HG03571 (cell line): ENCODE measurements at regions not wholly inside any gene's neighbourhood (a gene's known extent, or its start where the extent isn't known, plus 50 kb on each side); places are given as distances from the start of the nearest gene placed in this dataset.
"Not testable (repeated sequence)": the region's sequence is repeated elsewhere in the genome, so short reads cannot be mapped to it uniquely, and the experiment has no call there.

Experiments
- ATAC-seq: cut with Tn5 transposase; IDR thresholded peaks from one replicate; pipeline ENCODE4 v1.9.1; 2021; ENCODE audit not compliant: unreplicated experiment

GRCh38 chr2:57232341-57232740, 814.3 kb upstream of the VRK2 start:
- ATAC-seq: not testable (repeated sequence)

GRCh38 chr2:57251495-57251894, 795.1 kb upstream of the VRK2 start:
- ATAC-seq: not testable (repeated sequence)

GRCh38 chr2:57276408-57276807, 770.2 kb upstream of the VRK2 start:
- not testable (repeated sequence) for ATAC-seq

- no peak for ATAC-seq
Measured at GRCh38 chr2:57278451-57278850, 768.2 kb upstream of the VRK2 start.

- ATAC-seq: no peak
Measured at GRCh38 chr2:57291209-57291608, 755.4 kb upstream of the VRK2 start.

GRCh38 chr2:57296795-57297517, 749.6 kb upstream of the VRK2 start:
- no peak for ATAC-seq

GRCh38 chr2:57313678-57314077, 732.9 kb upstream of the VRK2 start:
- ATAC-seq: no peak

GRCh38 chr2:57314682-57315081, 731.9 kb upstream of the VRK2 start:
- ATAC-seq: no peak

- no peak for ATAC-seq
Measured at GRCh38 chr2:57330447-57330846, 716.2 kb upstream of the VRK2 start.

- no peak for ATAC-seq
Measured at GRCh38 chr2:57333221-57333620, 713.4 kb upstream of the VRK2 start.

GRCh38 chr2:57343391-57344006, 703.1 kb upstream of the VRK2 start:
- no peak for ATAC-seq

- no peak for ATAC-seq
Measured at GRCh38 chr2:57368190-57368589, 678.4 kb upstream of the VRK2 start.

GRCh38 chr2:57370882-57371585, 675.6 kb upstream of the VRK2 start:
- ATAC-seq: no peak

- ATAC-seq: no peak
Measured at GRCh38 chr2:57372237-57372984, 674.2 kb upstream of the VRK2 start.

GRCh38 chr2:57373530-57373929, 673.1 kb upstream of the VRK2 start:
- no peak for ATAC-seq

GRCh38 chr2:57376985-57377384, 669.6 kb upstream of the VRK2 start:
- ATAC-seq: no peak

- ATAC-seq: no peak
Measured at GRCh38 chr2:57386305-57386704, 660.3 kb upstream of the VRK2 start.

- ATAC-seq: no peak
Measured at GRCh38 chr2:57396355-57397098, 650.1 kb upstream of the VRK2 start.

- ATAC-seq: no peak
Measured at GRCh38 chr2:57397550-57398360, 648.9 kb upstream of the VRK2 start.

GRCh38 chr2:57399057-57399456, 647.5 kb upstream of the VRK2 start:
- no peak for ATAC-seq
